ENCODE measurements at regions not wholly inside any gene's neighbourhood (a gene's known extent, or its start where the extent isn't known, plus 50 kb on each side); places are given as distances from the start of the nearest gene placed in this dataset.

DNA sequence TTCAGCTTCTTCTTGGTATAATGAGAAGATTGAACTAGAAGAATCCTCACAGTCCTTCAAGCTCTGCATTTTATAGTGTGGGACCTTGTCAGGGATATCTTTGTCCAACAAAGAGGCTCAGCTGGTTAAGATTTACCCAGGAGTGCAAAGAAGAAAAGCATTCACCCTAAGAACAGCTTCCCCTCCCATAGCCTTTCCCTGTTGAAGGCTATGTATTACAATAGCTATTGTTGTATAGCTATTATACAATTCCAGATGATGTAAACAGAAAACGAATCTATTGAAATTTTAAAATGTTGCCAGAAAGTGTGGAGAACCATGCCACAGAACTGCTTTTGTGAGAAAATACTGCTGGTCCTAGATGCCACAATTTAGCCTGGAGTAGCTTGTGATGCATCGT is 85.5 kb upstream of the CNKSR3 start:
- TF ChIP-seq EZH2 (IDR thresholded peaks at IDR 0.05; ENCODE audit: low read length): no peak
- TF ChIP-seq, protein P1, sequence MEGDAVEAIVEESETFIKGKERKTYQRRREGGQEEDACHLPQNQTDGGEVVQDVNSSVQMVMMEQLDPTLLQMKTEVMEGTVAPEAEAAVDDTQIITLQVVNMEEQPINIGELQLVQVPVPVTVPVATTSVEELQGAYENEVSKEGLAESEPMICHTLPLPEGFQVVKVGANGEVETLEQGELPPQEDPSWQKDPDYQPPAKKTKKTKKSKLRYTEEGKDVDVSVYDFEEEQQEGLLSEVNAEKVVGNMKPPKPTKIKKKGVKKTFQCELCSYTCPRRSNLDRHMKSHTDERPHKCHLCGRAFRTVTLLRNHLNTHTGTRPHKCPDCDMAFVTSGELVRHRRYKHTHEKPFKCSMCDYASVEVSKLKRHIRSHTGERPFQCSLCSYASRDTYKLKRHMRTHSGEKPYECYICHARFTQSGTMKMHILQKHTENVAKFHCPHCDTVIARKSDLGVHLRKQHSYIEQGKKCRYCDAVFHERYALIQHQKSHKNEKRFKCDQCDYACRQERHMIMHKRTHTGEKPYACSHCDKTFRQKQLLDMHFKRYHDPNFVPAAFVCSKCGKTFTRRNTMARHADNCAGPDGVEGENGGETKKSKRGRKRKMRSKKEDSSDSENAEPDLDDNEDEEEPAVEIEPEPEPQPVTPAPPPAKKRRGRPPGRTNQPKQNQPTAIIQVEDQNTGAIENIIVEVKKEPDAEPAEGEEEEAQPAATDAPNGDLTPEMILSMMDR (optimal IDR thresholded peaks at IDR 0.05 in 1 of 3, IDR thresholded peaks at IDR 0.05 in 1 of 3, conservative IDR thresholded peaks at IDR 0.05 in 1 of 3; ENCODE audit: extremely low read depth in 1 of 3, insufficient read depth in 2 of 3, low read length in 3 of 3): no peak
